HepG2 (cell line): ENCODE measurements at regions not wholly inside any gene's neighbourhood (a gene's known extent, or its start where the extent isn't known, plus 50 kb on each side); places are given as distances from the start of the nearest gene placed in this dataset.

Experiments used
- ATAC-seq: fragments of 200-7000 bp; cut with Tn5 transposase; 3 replicates; pipeline ENCODE4 v1.9.1; 2020; ENCODE audit warnings: mild to moderate bottlenecking, moderate library complexity
- BruUV-seq: library from RNA; stranded (reverse); fragments of 400-500 nt; replicated peaks from 2 replicates; lab custom pipeline; 2021; lab: Mats Ljungman, UMichigan
- CTCF ChIA-PET: fragments of 300-600 bp; formaldehyde crosslinking; extraction: SDS; loops from one replicate; lab custom pipeline; 2021; ENCODE audit warnings: low total read pairs, inconsistent platforms, low intra/inter-chr PET ratio; lab: Yijun Ruan, JAX
- POLR2A ChIA-PET: fragments of 350-600 bp; sonication (Branson Sonifier 250); formaldehyde crosslinking; loops from one replicate; lab custom pipeline; 2020; ENCODE audit warnings: antibody characterized with exemption, inconsistent platforms; lab: Yijun Ruan, JAX
- DNase-seq: peaks from one replicate; pipeline ENCODE4 v3.0.0-alpha.2; 2015; ENCODE audit warnings: low spot score
- FAIRE-seq: peaks from 3 replicates; lab custom pipeline; 2011; peaks lifted over from hg19 to GRCh38; lab: Jason Lieb, UNC
- H2AFZ ChIP-seq: one replicate; pipeline ENCODE4 v1.6.1; 2011; ENCODE audit warnings: low read length, inconsistent platforms
- H3K27ac ChIP-seq: fragments of 300-600 bp; 3 replicates; pipeline ENCODE4 v1.8.0; 2011; ENCODE audit warnings: mixed run types, mild to moderate bottlenecking, mixed read lengths, low read length, inconsistent platforms; ENCODE audit not compliant: insufficient read depth; ENCODE audit errors: extremely low read length
- H3K27me3 ChIP-seq, 2 experiments: fragments of 200-600 bp in 1 of 2; 2 replicates in 1 of 2; 3 replicates in 1 of 2; pipeline versions ENCODE4 v1.6.0 to v1.8.0; 2011; ENCODE audit warnings: low read length in 2 of 2, mild to moderate bottlenecking in 2 of 2, moderate library complexity in 2 of 2, inconsistent platforms in 1 of 2; ENCODE audit not compliant: insufficient read depth in 2 of 2, control insufficient read depth in 1 of 2
- H3K36me3 ChIP-seq, 2 experiments: fragments of 200-600 bp in 1 of 2; replicated peaks in 1 of 2; 2 replicates in 1 of 2; 3 replicates in 1 of 2; pipeline versions ENCODE4 v1.5.1 to v1.8.0; 2011; ENCODE audit warnings: low read length in 2 of 2, inconsistent platforms in 1 of 2; ENCODE audit not compliant: insufficient read depth in 2 of 2, control insufficient read depth in 1 of 2
- H3K4me1 ChIP-seq: 2 replicates; pipeline ENCODE4 v1.5.1; 2012; ENCODE audit warnings: low read length, inconsistent platforms; ENCODE audit not compliant: insufficient read depth
- H3K4me2 ChIP-seq: 2 replicates; pipeline ENCODE4 v1.6.0; 2011; ENCODE audit warnings: low read depth, low read length, inconsistent platforms
- H3K4me3 ChIP-seq, 3 experiments: fragments of 200-600 bp in 1 of 3; sonication (generic), shearing (Covaris generic) in 1 of 3; replicated peaks in 1 of 3; 2 replicates each; pipeline ENCODE4 v1.5.1; 2011 to 2016; ENCODE audit warnings: low read length in 3 of 3, inconsistent platforms in 2 of 3, low read depth in 2 of 3, mild to moderate bottlenecking in 2 of 3, control low read depth in 1 of 3, mixed read lengths in 1 of 3; ENCODE audit not compliant: insufficient read depth in 1 of 3
- H3K79me2 ChIP-seq: one replicate; pipeline ENCODE4 v1.6.1; 2011; ENCODE audit warnings: low read length, inconsistent platforms; ENCODE audit not compliant: insufficient read depth
- H3K9ac ChIP-seq: 2 replicates; pipeline ENCODE4 v1.6.0; 2011; ENCODE audit warnings: mild to moderate bottlenecking, low read depth, low read length, inconsistent platforms; ENCODE audit not compliant: insufficient read depth
- H3K9me3 ChIP-seq: 2 replicates; pipeline ENCODE4 v1.5.1; 2012; ENCODE audit warnings: mild to moderate bottlenecking, low read length
- H4K20me1 ChIP-seq: 2 replicates; pipeline ENCODE4 v1.6.0; 2011; ENCODE audit warnings: inconsistent platforms, mild to moderate bottlenecking, low read length, moderate library complexity; ENCODE audit not compliant: insufficient read depth
- KIAA2018 ChIP-seq: sonication (generic); formaldehyde crosslinking; IDR thresholded peaks from 2 replicates; pipeline ENCODE4 v1.5.0; 2020; ENCODE audit warnings: mild to moderate bottlenecking, missing genetic modification reagents, borderline replicate concordance
- MAZ ChIP-seq, 2 experiments: sonication (generic) in 1 of 2; formaldehyde crosslinking in 1 of 2; IDR thresholded peaks; 2 replicates each; pipeline versions ENCODE4 v1.5.0 to v1.6.1; 2012 to 2020; ENCODE audit warnings: low read depth in 2 of 2, mild to moderate bottlenecking in 2 of 2, borderline replicate concordance in 1 of 2, improper control_type of control experiment in 1 of 2, low read length in 1 of 2, missing genetic modification reagents in 1 of 2, moderate library complexity in 1 of 2
- SNAPC2 ChIP-seq: sonication (generic); formaldehyde crosslinking; IDR thresholded peaks from 2 replicates; pipeline ENCODE4 v1.8.1; 2022; ENCODE audit warnings: mild to moderate bottlenecking, missing genetic modification reagents
- ZNF703 ChIP-seq: sonication (generic); formaldehyde crosslinking; IDR thresholded peaks from 2 replicates; pipeline ENCODE4 v1.5.1; 2020; ENCODE audit warnings: missing genetic modification reagents, mild to moderate bottlenecking, moderate library complexity, borderline replicate concordance
- ZNF777 ChIP-seq: sonication (generic); formaldehyde crosslinking; IDR thresholded peaks from 2 replicates; pipeline ENCODE4 v1.4.0; 2020; ENCODE audit warnings: missing genetic modification reagents
- WGBS: methylation state at CpG from one replicate; pipeline ENCODE4 v1.1.6; 2017; ENCODE audit warnings: low lambda C conversion rate; 5-methylcytosine and 5-hydroxymethylcytosine counted together
- in situ Hi-C: cut with HindIII; loops from 2 replicates; pipeline ENCODE4 v1.10.0; 2017; ENCODE audit warnings: low pct_unique_long_range_greater_than_20kb; ENCODE audit not compliant: extremely low pct_ligation_motif_present
- intact Hi-C: fragments of 100-400 bp; cut with micrococcal nuclease; formaldehyde crosslinking; loops from one replicate; pipeline ENCODE4 v1.10.0; 2022; ENCODE audit not compliant: unreplicated experiment
- TF ChIP-seq, protein P1 (sequence below), 2 experiments: sonication (generic) in 1 of 2; formaldehyde crosslinking in 1 of 2; IDR thresholded peaks; 2 replicates each; pipeline versions ENCODE4 v1.5.1 to v1.6.1; 2011 to 2020; ENCODE audit warnings: borderline replicate concordance in 1 of 2, low read depth in 1 of 2, low read length in 1 of 2, mild to moderate bottlenecking in 1 of 2, missing genetic modification reagents in 1 of 2, moderate library complexity in 1 of 2
- TF ChIP-seq, protein P2 (sequence below): sonication (generic); formaldehyde crosslinking; IDR thresholded peaks from 2 replicates; pipeline ENCODE4 v1.4.0; 2020; ENCODE audit warnings: missing genetic modification reagents

- no peaks in the 10 kb centered on the region for H4K20me1 ChIP-seq
- H3K36me3 ChIP-seq: no peaks in the 10 kb centered on the region
- ATAC-seq (no peak), DNase-seq (no peak), FAIRE-seq (no peak)
- in situ Hi-C loops (no loop called here), intact Hi-C loops (no loop called here)
- H3K9ac ChIP-seq: no peak overlapping the region
- ChIA-PET POLR2A (no interaction called here), CTCF (no interaction called here)
- H3K9me3 ChIP-seq: no peaks in the 10 kb centered on the region
- BruUV-seq: no TSS peak
- no peaks in the 10 kb centered on the region for H3K27me3 ChIP-seq
- WGBS: 8% methylated on average over 1 of the region's 1 CpG
- no peak overlapping the region for H3K4me3 ChIP-seq
- no peak overlapping the region for H2AFZ ChIP-seq
- H3K79me2 ChIP-seq: no peaks in the 10 kb centered on the region
- no peaks in the 10 kb centered on the region for H3K4me1 ChIP-seq
- H3K27ac ChIP-seq: no peak overlapping the region
- H3K4me2 ChIP-seq: no peak overlapping the region
- TF ChIP-seq ZNF703 (CRISPR knock-in tag): no peak
- TF ChIP-seq, protein P1, sequence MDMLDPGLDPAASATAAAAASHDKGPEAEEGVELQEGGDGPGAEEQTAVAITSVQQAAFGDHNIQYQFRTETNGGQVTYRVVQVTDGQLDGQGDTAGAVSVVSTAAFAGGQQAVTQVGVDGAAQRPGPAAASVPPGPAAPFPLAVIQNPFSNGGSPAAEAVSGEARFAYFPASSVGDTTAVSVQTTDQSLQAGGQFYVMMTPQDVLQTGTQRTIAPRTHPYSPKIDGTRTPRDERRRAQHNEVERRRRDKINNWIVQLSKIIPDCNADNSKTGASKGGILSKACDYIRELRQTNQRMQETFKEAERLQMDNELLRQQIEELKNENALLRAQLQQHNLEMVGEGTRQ (IDR thresholded peaks at IDR 0.05; ENCODE audit: low read depth, low read length): no peak
- TF ChIP-seq, protein P1 (CRISPR knock-in tag; IDR thresholded peaks at IDR 0.05; ENCODE audit: borderline replicate concordance): no peak
- no peak for TF ChIP-seq SNAPC2 (CRISPR knock-in tag)
- TF ChIP-seq KIAA2018 (CRISPR knock-in tag): no peak
- no peak for TF ChIP-seq ZNF777 (CRISPR knock-in tag)
- no peak for TF ChIP-seq MAZ (IDR thresholded peaks at IDR 0.05; ENCODE audit: borderline replicate concordance, low read depth, low read length)
- TF ChIP-seq MAZ (CRISPR knock-in tag; IDR thresholded peaks at IDR 0.05; ENCODE audit: low read depth): no peak
- TF ChIP-seq, protein P2, sequence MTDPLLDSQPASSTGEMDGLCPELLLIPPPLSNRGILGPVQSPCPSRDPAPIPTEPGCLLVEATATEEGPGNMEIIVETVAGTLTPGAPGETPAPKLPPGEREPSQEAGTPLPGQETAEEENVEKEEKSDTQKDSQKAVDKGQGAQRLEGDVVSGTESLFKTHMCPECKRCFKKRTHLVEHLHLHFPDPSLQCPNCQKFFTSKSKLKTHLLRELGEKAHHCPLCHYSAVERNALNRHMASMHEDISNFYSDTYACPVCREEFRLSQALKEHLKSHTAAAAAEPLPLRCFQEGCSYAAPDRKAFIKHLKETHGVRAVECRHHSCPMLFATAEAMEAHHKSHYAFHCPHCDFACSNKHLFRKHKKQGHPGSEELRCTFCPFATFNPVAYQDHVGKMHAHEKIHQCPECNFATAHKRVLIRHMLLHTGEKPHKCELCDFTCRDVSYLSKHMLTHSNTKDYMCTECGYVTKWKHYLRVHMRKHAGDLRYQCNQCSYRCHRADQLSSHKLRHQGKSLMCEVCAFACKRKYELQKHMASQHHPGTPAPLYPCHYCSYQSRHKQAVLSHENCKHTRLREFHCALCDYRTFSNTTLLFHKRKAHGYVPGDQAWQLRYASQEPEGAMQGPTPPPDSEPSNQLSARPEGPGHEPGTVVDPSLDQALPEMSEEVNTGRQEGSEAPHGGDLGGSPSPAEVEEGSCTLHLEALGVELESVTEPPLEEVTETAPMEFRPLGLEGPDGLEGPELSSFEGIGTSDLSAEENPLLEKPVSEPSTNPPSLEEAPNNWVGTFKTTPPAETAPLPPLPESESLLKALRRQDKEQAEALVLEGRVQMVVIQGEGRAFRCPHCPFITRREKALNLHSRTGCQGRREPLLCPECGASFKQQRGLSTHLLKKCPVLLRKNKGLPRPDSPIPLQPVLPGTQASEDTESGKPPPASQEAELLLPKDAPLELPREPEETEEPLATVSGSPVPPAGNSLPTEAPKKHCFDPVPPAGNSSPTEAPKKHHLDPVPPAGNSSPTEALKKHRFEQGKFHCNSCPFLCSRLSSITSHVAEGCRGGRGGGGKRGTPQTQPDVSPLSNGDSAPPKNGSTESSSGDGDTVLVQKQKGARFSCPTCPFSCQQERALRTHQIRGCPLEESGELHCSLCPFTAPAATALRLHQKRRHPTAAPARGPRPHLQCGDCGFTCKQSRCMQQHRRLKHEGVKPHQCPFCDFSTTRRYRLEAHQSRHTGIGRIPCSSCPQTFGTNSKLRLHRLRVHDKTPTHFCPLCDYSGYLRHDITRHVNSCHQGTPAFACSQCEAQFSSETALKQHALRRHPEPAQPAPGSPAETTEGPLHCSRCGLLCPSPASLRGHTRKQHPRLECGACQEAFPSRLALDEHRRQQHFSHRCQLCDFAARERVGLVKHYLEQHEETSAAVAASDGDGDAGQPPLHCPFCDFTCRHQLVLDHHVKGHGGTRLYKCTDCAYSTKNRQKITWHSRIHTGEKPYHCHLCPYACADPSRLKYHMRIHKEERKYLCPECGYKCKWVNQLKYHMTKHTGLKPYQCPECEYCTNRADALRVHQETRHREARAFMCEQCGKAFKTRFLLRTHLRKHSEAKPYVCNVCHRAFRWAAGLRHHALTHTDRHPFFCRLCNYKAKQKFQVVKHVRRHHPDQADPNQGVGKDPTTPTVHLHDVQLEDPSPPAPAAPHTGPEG (CRISPR knock-in tag): no peak
Measured at GRCh38 chr5:90051756-90052155, 357.8 kb downstream of the CETN3 start.
